ENCODE measurements at regions not wholly inside any gene's neighbourhood (a gene's known extent, or its start where the extent isn't known, plus 50 kb on each side); places are given as distances from the start of the nearest gene placed in this dataset.

DNA sequence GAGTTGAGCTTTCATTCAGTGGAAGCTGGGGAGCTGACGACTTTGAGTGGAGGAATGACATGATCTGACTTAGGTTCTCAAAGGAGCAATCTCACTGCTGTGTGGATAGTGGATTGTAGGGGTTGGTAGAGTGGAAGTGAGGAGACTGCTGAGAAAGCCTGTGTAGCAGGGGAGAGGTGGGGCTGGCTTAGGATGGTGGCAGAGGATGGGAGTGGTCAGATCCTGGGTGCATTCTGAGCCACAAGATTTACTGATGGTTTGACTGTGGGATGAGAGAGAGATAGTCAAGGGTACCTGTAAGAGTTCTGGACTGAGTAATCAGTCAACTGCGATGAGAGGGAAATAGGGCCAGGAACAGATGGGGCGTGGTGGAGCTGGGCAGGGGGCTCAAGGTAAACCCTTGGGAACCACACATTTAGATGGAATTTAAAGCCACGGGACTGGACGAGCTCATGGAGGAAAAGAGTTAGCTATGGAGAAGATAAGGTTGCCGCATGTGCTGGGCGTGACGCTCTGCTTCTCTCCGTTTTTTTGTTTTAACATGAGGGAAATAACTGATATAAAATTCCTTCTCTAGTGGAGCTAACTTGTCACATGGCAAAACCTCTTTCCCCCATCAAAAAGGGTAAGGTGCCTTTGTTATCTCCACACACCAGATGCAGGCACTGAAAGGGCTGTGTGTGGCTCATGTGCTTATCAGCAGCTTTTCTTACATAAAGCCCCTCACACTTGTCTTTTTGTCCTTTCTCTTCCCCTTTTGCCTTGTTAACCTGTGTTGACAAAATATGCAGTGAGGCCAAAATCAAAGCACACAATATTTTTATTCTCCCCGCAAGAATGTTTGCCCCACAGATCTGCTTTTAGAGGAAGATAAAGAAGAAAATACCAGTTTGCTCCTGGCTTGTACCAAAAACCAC lies 379.8 kb downstream of the TSN start (continued):
- TF ChIP-seq, protein P1, sequence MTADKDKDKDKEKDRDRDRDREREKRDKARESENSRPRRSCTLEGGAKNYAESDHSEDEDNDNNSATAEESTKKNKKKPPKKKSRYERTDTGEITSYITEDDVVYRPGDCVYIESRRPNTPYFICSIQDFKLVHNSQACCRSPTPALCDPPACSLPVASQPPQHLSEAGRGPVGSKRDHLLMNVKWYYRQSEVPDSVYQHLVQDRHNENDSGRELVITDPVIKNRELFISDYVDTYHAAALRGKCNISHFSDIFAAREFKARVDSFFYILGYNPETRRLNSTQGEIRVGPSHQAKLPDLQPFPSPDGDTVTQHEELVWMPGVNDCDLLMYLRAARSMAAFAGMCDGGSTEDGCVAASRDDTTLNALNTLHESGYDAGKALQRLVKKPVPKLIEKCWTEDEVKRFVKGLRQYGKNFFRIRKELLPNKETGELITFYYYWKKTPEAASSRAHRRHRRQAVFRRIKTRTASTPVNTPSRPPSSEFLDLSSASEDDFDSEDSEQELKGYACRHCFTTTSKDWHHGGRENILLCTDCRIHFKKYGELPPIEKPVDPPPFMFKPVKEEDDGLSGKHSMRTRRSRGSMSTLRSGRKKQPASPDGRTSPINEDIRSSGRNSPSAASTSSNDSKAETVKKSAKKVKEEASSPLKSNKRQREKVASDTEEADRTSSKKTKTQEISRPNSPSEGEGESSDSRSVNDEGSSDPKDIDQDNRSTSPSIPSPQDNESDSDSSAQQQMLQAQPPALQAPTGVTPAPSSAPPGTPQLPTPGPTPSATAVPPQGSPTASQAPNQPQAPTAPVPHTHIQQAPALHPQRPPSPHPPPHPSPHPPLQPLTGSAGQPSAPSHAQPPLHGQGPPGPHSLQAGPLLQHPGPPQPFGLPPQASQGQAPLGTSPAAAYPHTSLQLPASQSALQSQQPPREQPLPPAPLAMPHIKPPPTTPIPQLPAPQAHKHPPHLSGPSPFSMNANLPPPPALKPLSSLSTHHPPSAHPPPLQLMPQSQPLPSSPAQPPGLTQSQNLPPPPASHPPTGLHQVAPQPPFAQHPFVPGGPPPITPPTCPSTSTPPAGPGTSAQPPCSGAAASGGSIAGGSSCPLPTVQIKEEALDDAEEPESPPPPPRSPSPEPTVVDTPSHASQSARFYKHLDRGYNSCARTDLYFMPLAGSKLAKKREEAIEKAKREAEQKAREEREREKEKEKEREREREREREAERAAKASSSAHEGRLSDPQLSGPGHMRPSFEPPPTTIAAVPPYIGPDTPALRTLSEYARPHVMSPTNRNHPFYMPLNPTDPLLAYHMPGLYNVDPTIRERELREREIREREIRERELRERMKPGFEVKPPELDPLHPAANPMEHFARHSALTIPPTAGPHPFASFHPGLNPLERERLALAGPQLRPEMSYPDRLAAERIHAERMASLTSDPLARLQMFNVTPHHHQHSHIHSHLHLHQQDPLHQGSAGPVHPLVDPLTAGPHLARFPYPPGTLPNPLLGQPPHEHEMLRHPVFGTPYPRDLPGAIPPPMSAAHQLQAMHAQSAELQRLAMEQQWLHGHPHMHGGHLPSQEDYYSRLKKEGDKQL (CRISPR knock-in tag; IDR thresholded peaks at IDR 0.05; ENCODE audit: borderline replicate concordance): no peak
- TF ChIP-seq EP400 (IDR thresholded peaks at IDR 0.05) (no peak), ZNF384 (IDR thresholded peaks at IDR 0.05; ENCODE audit: low read depth, low read length) (no peak), RFX5 (IDR thresholded peaks at IDR 0.05; ENCODE audit: low read depth, low read length) (no peak), ZNF3 (CRISPR knock-in tag; IDR thresholded peaks at IDR 0.05) (no peak), TEAD1 (CRISPR knock-in tag; IDR thresholded peaks at IDR 0.05) (0 out of 4 replicates have a peak, but pooled peaks of 1 of the 2 experiments have one; percentile 39), JUND (IDR thresholded peaks at IDR 0.05; ENCODE audit: borderline replicate concordance, low read depth, low read length) (no peak), JUND (tag; IDR thresholded peaks at IDR 0.05; ENCODE audit: borderline replicate concordance, low read depth, low read length) (no peak; the same call in 2 of the 3 replicates), ZNF316 (IDR thresholded peaks at IDR 0.05) (no peak), PHF20 (IDR thresholded peaks at IDR 0.05; ENCODE audit: partially characterized antibody) (no peak), DMBX1 (CRISPR knock-in tag; IDR thresholded peaks at IDR 0.05; ENCODE audit: borderline replicate concordance) (no peak), HNRNPL (IDR thresholded peaks at IDR 0.05; ENCODE audit: low read depth, low read length) (no peak), FOXK1 (CRISPR knock-in tag; IDR thresholded peaks at IDR 0.05; ENCODE audit: borderline replicate concordance) (no peak), SIN3A (IDR thresholded peaks at IDR 0.05; ENCODE audit: borderline replicate concordance in 2 of 2, control insufficient read depth in 1 of 2, low read depth in 2 of 2, low read length in 2 of 2) (no peak), U2AF2 (optimal IDR thresholded peaks at IDR 0.05; ENCODE audit: low read depth, low read length) (no peak)
- TF ChIP-seq, protein P2, sequence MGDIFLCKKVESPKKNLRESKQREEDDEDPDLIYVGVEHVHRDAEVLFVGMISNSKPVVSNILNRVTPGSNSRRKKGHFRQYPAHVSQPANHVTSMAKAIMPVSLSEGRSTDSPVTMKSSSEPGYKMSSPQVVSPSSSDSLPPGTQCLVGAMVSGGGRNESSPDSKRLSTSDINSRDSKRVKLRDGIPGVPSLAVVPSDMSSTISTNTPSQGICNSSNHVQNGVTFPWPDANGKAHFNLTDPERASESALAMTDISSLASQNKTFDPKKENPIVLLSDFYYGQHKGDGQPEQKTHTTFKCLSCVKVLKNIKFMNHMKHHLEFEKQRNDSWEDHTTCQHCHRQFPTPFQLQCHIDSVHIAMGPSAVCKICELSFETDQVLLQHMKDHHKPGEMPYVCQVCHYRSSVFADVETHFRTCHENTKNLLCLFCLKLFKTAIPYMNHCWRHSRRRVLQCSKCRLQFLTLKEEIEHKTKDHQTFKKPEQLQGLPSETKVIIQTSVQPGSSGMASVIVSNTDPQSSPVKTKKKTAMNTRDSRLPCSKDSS (IDR thresholded peaks at IDR 0.05; ENCODE audit: low read depth, partially characterized antibody): no peak
- TF ChIP-seq, protein P3, sequence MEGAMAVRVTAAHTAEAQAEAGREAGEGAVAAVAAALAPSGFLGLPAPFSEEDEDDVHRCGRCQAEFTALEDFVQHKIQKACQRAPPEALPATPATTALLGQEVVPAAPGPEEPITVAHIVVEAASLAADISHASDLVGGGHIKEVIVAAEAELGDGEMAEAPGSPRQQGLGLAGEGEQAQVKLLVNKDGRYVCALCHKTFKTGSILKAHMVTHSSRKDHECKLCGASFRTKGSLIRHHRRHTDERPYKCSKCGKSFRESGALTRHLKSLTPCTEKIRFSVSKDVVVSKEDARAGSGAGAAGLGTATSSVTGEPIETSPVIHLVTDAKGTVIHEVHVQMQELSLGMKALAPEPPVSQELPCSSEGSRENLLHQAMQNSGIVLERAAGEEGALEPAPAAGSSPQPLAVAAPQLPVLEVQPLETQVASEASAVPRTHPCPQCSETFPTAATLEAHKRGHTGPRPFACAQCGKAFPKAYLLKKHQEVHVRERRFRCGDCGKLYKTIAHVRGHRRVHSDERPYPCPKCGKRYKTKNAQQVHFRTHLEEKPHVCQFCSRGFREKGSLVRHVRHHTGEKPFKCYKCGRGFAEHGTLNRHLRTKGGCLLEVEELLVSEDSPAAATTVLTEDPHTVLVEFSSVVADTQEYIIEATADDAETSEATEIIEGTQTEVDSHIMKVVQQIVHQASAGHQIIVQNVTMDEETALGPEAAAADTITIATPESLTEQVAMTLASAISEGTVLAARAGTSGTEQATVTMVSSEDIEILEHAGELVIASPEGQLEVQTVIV (CRISPR knock-in tag; IDR thresholded peaks at IDR 0.05; ENCODE audit: borderline replicate concordance): no peak
